GM12891 (cell line): ENCODE measurements at regions not wholly inside any gene's neighbourhood (a gene's known extent, or its start where the extent isn't known, plus 50 kb on each side); places are given as distances from the start of the nearest gene placed in this dataset.

ENCODE experiments used
- PAX5 ChIP-seq: IDR thresholded peaks from 2 replicates; pipeline ENCODE4 v1.6.1; 2011; ENCODE audit warnings: low read length, moderate library complexity, mild to moderate bottlenecking; ENCODE audit not compliant: insufficient read depth, severe bottlenecking
- POLR2A ChIP-seq: IDR thresholded peaks from 2 replicates; pipeline ENCODE4 v1.6.1; 2011; ENCODE audit warnings: low read depth, low read length, control low read depth
- POLR2AphosphoS5 ChIP-seq: IDR thresholded peaks from 2 replicates; pipeline ENCODE4 v1.6.1; 2011; ENCODE audit warnings: low read depth, low read length, control low read depth
- POU2F2 ChIP-seq: IDR thresholded peaks from 2 replicates; pipeline ENCODE4 v1.6.1; 2011; ENCODE audit warnings: low read depth, mild to moderate bottlenecking, control low read depth, low read length, moderate library complexity
- SPI1 ChIP-seq: IDR thresholded peaks from 2 replicates; pipeline ENCODE4 v1.6.1; 2011; ENCODE audit warnings: low read depth, low read length, control low read depth
- TAF1 ChIP-seq: IDR thresholded peaks from 2 replicates; pipeline ENCODE4 v1.6.1; 2011; ENCODE audit warnings: low read depth, low read length, control low read depth

GRCh38 chr13:61712621-61713020 lies 297.0 kb upstream of the PCDH20 start:
- TF ChIP-seq POLR2AphosphoS5 (no peak), TAF1 (no peak), POLR2A (no peak), SPI1 (no peak), POU2F2 (no peak), PAX5 (no peak)
